HG03159 (cell line): ENCODE measurements at regions not wholly inside any gene's neighbourhood (a gene's known extent, or its start where the extent isn't known, plus 50 kb on each side); places are given as distances from the start of the nearest gene placed in this dataset.
"Not testable (repeated sequence)": the region's sequence is repeated elsewhere in the genome, so short reads cannot be mapped to it uniquely, and the experiment has no call there.

Experiments
- ATAC-seq: cut with Tn5 transposase; IDR thresholded peaks from one replicate; pipeline ENCODE4 v1.9.1; 2021; ENCODE audit warnings: mild to moderate bottlenecking, moderate library complexity; ENCODE audit not compliant: unreplicated experiment

- no peak for ATAC-seq
Observed at GRCh38 chr11:134613646-134614045, 201.6 kb upstream of the B3GAT1 start.

GRCh38 chr11:134612140-134613030, 200.3 kb upstream of the B3GAT1 start:
- no peak for ATAC-seq

GRCh38 chr11:134611537-134611936, 199.5 kb upstream of the B3GAT1 start:
- ATAC-seq = no peak

GRCh38 chr11:134610116-134610910, 198.3 kb upstream of the B3GAT1 start:
- no peak for ATAC-seq

GRCh38 chr11:134609361-134610115, 197.5 kb upstream of the B3GAT1 start:
- no peak for ATAC-seq

GRCh38 chr11:134607963-134608750, 196.1 kb upstream of the B3GAT1 start:
- ATAC-seq = no peak

- ATAC-seq = no peak
Observed at GRCh38 chr11:134606251-134606650, 194.2 kb upstream of the B3GAT1 start.

- no peak for ATAC-seq
Observed at GRCh38 chr11:134604886-134605285, 192.8 kb upstream of the B3GAT1 start.

GRCh38 chr11:134599299-134599771, 187.3 kb upstream of the B3GAT1 start:
- ATAC-seq = no peak

GRCh38 chr11:134598368-134598767, 186.3 kb upstream of the B3GAT1 start:
- no peak for ATAC-seq

GRCh38 chr11:134597452-134597851, 185.4 kb upstream of the B3GAT1 start:
- no peak for ATAC-seq

GRCh38 chr11:134596404-134596803, 184.4 kb upstream of the B3GAT1 start:
- no peak for ATAC-seq

GRCh38 chr11:134592391-134592990, 180.4 kb upstream of the B3GAT1 start:
- ATAC-seq = peak; percentile 83

GRCh38 chr11:134591338-134591737, 179.3 kb upstream of the B3GAT1 start:
- ATAC-seq = no peak

GRCh38 chr11:134589129-134589528, 177.1 kb upstream of the B3GAT1 start:
- ATAC-seq = no peak

- not testable (repeated sequence) for ATAC-seq
Observed at GRCh38 chr11:134588460-134589110, 176.5 kb upstream of the B3GAT1 start.

GRCh38 chr11:134587345-134587744, 175.3 kb upstream of the B3GAT1 start:
- no peak for ATAC-seq

GRCh38 chr11:134586726-134587125, 174.7 kb upstream of the B3GAT1 start:
- no peak for ATAC-seq
